GM21528 (cell line): ENCODE measurements at regions not wholly inside any gene's neighbourhood (a gene's known extent, or its start where the extent isn't known, plus 50 kb on each side); places are given as distances from the start of the nearest gene placed in this dataset.
"Not testable (repeated sequence)": the region's sequence is repeated elsewhere in the genome, so short reads cannot be mapped to it uniquely, and the experiment has no call there.

Experiments
- ATAC-seq: cut with Tn5 transposase; IDR thresholded peaks from one replicate; pipeline ENCODE4 v1.9.1; 2021; ENCODE audit warnings: mild to moderate bottlenecking, moderate library complexity; ENCODE audit not compliant: unreplicated experiment, low FRiP score

- no peak for ATAC-seq
Observed at GRCh38 chr5:56409331-56410190, 176.4 kb upstream of the ANKRD55 start.

DNA sequence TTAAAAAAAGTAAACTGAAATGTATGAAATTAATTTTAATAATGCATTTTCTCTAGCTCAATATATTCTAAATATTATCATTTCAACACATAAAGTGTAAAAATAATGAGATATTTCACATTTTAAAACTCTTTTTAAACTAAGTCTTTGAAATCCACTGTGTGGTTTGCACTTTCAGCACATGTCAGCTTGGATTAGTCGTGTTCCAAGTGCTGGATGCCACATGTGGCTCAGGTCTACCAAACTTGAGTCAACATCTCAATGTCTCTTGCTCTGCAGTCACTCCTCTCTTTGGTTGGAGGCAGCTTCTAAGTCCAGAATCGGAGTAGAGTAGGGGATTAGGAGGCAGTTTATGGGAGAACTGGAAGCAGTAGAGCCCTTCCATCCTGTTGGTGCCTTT lies 173.7 kb upstream of the ANKRD55 start:
- no peak for ATAC-seq

GRCh38 chr5:56406221-56406620 lies 173.1 kb upstream of the ANKRD55 start:
- no peak for ATAC-seq

GRCh38 chr5:56405116-56405908 lies 172.2 kb upstream of the ANKRD55 start:
- ATAC-seq, result no peak

DNA sequence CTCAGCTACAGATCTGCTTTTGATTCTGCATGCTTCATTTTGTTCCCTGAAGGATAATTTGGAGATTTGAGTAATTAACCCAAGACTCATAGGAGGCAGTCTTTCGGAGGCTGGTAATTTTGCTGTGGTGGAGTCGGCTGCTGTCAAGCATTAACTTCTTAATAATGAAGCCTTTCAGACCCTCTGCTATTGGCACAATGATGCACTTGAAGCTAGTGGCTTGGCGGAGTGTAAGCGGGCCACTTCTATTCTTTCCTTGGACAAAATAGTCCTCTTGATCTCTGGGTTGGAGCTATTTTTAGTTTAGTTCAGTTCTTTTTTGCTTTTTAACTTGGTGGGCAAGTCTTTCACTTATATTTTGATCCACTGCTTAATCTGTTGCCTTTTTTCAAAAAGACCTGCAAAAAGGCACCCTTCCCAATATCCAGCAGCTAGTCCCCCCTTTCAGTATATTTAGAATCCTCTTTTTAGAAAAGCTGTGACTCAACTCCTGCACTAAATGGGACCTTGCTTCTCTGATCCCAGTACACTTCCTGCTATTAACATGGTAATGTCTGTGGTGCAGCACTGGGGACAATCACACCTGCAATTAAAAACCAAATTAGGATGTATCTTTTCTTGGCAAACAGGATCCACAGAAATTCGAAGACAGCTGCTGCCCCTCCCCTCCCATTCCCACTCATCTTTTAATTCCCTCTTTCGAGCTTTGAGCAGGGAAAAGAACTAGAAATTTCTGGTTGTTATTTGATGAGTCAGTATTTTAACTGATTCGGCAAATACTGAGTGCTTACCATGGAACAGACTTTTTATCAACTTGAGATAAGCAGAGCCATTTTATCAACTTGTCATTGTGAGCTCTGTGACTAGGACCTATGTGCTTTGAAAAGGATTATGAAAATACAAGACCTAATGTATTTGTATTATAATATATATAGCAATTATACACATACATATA lies 169.4 kb upstream of the ANKRD55 start:
- no peak for ATAC-seq

- not testable (repeated sequence) for ATAC-seq
Observed at GRCh38 chr5:56397796-56398195, 164.7 kb upstream of the ANKRD55 start.

GRCh38 chr5:56396634-56397033 lies 163.5 kb upstream of the ANKRD55 start:
- no peak for ATAC-seq

GRCh38 chr5:56389261-56389660 lies 156.1 kb upstream of the ANKRD55 start:
- no peak for ATAC-seq

DNA sequence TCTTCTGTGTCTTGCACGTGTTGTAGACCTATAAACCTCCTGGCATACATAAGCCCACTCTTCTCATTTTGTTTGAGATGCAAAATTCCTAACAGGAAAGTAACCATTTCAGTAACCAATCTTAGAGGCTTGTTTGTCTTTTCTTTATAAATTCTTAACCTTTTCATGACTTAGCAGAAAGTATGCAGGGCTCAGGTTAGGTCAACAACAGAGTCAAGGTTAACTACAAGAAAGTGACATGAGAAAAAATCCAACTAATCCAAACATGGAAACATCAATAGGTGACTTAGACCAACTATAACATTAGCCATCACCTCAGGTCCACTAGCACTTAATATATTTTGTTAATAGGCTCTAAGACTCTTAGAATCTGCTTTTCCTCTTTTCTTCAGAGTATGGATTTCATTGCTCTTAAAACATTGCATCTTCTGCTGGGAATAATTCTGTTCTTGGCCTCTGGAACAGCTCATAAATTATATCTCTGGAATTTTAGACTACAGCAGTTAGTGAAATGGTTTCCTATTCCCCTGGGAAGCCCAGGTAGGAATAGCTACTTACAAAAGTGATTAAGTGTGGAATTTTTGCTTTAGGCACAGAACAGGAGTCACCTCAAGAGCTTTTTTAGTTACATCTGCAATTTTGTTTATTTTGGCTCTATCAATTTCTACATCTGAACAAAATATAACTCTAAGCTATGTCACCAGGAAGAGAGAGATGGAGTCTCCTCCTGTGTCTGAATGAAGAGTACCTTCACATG lies 155.3 kb upstream of the ANKRD55 start:
- ATAC-seq, result no peak

DNA sequence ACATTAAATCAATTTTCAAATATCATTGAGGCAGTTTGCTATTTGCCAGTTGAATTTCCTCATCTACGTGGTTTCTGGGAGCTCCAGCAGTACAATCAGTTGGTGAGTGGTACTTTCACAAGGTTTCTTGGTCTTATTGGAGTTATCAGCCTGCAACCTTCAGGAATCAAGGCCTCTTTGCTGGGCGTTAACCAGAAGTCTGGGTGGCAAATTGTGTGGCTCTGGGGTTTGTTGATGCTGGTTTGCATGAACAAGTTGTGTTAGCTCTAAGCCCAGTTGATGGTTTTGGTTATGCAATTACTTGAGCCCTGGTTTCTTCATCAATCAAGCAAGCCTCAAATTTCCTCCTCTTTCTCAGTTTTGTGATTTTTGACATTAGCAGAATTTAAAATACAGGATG lies 152.9 kb upstream of the ANKRD55 start:
- ATAC-seq, result no peak

DNA sequence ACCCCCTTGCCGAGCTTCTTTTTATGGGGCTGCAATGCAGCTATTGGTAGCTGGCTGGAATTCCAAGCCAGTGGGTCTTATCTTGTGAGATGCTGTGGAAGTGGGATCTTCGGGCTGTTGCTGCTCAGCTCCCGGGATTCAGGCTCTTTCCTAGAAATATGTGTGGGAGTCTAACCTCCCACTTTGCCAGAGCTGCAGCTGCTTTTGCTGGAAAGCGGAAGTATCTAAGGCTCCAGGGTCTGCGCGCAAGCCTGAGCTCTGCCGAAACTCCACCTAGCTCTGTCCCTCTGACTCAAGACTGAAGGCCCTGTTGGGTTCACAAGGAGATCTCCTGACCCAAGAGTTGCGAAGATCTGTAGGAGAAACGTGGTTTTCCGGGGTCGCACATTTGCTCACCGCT lies 151.1 kb upstream of the ANKRD55 start:
- ATAC-seq, result no peak

DNA sequence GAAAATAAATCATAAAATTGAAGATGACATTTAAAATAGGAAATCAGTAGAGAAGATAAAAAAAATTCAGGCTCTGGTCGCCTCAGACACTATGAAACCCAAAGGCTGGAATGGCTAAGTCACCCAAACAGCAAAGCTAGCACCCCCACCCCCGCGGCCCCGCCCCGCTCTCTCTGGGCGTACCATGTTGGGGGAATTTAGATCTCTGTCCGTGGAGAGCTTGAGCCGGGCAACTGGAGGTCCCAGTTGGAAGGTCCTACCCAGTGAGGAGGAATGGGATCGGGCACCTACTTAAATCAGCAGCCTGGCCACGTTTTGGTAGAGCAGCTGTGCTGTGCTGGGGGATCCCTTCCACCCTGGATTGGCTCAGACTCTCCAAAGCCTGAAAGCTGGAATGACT lies 150.6 kb upstream of the ANKRD55 start:
- ATAC-seq, result no peak

- ATAC-seq, result no peak
Observed at GRCh38 chr5:56382896-56383295, 149.8 kb upstream of the ANKRD55 start.

DNA sequence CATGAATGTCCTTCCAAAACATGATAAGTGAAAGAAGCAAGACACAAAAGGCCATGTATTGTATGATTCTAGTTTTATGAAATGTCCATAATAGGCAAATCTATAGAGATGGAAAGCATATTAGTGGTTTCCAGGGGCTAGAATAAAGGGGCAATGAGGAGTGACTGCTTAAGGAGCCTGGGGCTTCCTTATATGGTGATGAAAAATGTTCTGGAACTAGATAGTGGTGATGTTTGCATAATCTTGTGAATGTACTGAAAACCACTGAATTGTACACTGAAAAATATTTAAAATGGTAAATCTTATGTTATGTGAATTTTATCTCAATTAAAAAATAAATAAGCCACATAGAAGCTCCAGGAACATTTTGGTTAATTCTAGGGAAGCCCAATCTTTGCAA lies 144.4 kb upstream of the ANKRD55 start:
- no peak for ATAC-seq

DNA sequence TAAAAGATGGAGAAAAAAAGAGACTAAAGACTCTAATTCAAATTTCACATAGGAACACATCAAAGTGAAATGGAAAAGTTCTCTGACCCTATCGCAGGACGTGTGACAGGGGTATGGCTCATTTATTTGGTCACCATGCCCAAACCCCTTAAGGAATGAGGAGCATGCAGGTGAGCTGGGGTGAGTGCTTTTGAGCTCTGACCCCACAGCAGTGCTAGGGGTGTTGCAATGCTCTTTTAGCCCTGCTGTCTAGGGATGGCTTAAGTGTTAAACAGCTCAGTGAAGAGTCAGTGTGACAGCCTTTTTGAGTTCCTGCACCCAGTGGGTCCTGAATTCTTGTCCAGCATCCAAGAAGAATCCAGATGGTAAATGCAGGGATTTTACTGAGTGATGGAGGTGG lies 143.0 kb upstream of the ANKRD55 start:
- ATAC-seq, result no peak

DNA sequence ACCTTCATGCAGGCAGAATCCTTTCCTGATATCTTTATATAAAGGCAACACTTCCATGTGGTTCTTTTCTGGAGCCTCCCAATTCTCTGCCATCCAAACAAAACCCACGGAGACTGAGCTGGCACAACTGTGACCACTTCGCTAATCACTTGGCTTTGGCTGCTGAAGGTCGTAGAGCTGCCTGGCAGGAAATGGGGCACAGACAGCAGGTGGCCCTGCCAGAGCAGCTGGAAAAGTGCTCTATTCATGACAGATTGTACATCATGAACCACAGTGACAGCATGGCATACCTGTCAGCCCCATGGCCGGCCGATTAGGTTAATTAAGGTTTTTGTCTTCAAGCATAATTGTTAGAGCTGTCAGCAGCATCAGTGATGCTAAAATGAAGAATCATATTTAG lies 141.9 kb upstream of the ANKRD55 start:
- no peak for ATAC-seq

DNA sequence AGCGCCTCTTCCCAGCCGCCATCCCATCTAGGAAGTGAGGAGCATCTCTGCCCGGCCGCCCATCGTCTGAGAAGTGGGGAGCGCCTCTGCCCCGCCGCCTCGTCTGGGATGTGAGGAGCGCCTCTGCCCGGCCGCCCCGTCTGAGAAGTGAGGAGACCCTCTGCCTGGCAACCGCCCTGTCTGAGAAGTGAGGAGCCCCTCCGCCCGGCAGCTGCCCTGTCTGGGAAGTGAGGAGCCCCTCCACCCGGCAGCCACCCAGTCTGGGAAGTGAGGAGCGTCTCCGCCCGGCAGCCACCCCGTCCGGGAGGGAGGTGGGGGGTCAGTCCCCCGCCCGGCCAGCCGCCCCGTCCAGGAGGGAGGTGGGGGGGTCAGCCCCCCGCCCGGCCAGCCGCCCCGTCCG lies 139.4 kb upstream of the ANKRD55 start:
- ATAC-seq, result not testable (repeated sequence)

DNA sequence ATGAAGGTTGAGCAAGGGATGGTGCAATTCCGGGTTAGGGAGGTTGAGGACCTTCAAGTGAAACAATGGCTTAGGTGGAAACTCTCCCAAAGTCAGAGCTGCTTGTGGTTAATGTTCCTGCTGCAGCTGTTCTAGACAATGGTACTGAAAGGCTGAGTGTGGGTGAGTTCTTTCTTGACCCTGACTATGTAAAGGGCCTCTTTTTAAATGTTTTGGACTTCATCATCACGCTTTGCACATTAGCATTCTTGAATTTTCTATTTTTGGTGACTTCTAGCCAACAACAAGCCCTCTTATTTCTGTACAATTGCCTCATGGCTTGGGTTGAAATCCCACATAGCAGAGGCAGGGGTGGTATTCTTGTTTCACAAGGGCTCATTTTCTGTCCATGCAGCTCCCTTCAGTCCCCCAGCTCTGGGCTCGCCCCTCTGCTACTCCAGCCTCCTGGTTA lies 136.3 kb upstream of the ANKRD55 start:
- no peak for ATAC-seq

- no peak for ATAC-seq
Observed at GRCh38 chr5:56367748-56368147, 134.6 kb upstream of the ANKRD55 start.

GRCh38 chr5:56366986-56367385 lies 133.9 kb upstream of the ANKRD55 start:
- no peak for ATAC-seq
